HG02973 (cell line): ENCODE measurements at regions not wholly inside any gene's neighbourhood (a gene's known extent, or its start where the extent isn't known, plus 50 kb on each side); places are given as distances from the start of the nearest gene placed in this dataset.

ENCODE experiments used
- ATAC-seq: cut with Tn5 transposase; IDR thresholded peaks from one replicate; pipeline ENCODE4 v1.9.1; 2021; ENCODE audit warnings: moderate library complexity; ENCODE audit not compliant: unreplicated experiment

DNA sequence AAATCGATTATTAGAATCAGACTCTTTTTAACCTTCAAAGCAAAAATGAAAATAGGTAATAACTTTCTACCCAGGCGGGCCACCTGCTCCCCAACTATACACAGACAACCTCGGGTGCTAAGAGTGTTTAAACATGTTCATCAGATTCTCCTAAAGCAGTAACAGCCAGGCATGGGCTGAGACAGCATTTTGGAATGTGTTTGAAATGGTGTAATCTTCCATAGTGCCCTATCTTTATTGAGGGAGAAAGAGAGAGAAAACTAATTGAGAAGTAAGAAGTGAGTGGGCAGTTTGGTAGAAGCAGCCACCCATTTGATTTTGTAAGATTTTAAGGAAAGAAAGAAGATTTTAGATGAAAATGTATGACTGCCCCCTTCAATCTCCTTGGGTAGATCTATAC lies 196.1 kb upstream of the CTAGE1 start:
- ATAC-seq = no peak

DNA sequence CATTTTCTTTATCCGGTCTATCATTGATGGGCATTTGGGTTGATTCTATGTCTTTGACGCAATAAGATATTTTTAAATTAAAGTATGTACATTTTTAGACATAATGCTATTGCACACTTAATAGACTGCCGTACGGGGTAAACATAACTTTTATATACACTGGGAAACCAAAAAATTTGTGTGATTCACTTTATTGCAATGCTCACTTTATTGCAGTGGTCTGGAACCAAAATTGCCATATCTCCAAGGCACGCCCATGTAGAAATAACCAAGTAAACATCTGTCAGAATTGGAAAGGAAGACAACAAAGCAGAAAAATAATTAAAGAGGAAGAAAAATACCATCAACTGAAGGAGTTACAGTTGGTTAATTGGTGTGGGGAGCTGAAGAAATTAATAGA lies 205.8 kb upstream of the CTAGE1 start:
- ATAC-seq = no peak

DNA sequence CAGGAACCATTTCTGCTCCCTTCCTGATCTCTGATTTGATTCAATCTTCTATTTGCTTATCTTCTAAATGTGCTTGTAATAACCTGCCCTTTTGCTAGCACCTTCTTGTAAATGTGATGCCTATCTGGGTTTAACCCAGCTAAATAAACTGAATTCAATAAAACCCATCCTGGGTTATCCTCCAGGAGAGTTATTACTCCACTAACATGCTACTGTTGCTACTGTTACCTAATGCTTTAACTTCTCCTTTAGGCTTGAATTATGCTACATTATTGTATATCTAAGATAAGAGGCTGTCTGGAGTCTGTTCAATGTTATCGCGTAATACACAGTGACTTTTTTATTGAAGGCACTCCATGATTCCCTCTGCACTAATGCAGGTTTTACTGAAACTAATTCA lies 206.5 kb upstream of the CTAGE1 start:
- no peak for ATAC-seq

DNA sequence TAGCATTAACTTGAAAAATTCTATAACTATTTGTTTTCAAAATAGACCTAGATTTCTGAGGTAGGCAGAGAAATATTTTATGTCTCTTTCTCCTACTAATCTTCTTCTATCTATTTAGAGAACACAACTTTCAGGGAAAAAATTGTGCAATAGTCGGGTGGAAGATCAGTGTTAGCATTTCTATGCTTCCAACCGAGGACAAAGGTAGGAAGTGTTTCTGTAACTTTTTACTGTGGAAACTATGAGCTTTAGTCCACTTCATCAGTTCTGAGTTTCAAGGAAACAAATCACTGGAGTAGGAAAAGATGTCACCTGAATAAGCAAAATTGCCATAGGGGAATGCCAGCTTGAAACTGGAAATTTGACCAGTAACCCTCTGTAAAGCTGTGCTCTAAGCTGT lies 207.7 kb upstream of the CTAGE1 start:
- no peak for ATAC-seq

DNA sequence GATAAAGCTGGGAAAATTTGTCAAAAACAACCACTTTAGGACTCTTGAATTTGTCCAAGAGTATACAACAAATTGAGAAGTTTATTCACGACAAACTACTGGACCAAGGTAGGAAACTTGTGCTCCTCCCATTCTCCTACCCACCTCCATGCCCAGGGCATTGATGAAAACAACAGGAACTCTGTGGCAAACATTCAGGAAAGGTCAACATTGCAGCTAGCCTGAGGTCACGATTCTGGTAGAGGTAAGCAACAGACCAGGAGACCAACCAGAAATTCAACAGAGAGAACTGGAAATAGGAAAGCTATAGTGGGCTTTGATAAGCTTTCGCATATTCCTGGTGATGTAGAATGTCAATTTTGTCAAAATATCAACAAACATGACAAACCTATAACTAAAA lies 209.1 kb upstream of the CTAGE1 start:
- ATAC-seq = no peak

DNA sequence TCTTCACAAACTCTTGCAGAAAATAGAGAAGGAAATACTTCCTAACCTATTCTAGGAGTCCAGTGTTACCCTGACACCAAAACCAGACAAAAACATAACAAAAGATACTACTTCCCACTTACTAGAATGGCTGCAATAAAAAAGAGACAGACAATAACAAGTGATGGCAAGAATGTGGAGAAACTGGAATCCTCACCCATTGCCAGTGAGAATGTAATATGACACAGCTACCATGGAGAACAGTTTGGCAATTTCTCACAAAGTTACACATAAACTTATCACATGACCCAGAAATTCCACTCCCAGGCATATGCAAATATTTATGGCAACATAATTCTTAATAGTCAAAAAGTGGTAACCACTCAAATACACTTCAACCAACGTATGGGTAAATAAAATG lies 209.8 kb upstream of the CTAGE1 start:
- no peak for ATAC-seq

DNA sequence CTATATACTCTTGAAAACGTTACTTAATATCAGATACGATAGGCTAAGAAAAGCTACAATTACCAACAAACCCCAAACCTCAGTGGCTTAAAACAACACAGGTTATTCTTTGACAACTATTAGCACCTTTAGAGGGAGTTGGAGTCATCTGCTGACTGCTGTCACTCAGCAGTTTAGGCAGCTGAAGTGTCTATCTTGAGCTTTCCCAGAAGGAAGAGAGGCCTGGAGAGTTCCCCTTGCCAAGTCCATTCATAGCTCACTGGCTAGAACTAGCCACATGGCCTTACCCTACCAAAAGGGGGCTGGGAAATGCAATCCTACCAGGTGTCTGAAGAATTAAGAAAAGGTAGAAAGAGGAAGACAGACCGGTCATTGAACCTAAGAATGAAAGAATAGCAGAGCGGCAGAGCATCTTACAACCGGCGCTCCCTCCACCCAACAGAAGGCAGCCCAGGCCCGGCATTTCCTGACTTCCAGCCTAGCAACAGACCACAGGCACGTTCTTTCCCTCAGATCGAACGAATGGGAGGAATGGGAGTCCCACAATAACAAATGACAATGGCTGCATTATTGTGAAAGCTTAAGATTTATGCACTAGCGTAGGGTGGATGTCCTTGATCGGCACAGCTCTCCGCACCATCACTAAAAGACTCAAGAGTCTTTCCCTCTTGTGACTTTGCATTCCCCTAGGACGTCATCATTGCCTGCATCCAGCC lies 211.2 kb upstream of the CTAGE1 start:
- ATAC-seq = no peak

DNA sequence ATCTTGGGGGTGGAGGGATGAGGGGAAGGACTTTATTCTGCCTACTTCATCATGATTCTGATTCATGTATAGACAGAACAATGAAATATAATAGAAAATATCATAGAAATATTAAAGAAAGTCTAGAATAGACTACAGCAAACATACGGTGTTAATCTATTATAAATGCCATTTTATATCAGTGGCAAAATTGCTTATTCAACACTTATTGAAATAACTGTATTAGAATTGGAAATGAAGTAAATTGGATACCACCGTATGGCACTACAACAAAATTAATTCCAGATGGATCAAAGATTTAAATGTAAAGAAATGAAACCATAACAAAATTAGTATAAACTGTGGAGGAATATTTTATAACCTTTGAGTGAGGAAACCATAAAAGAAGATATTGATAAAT lies 213.3 kb upstream of the CTAGE1 start:
- ATAC-seq = no peak

DNA sequence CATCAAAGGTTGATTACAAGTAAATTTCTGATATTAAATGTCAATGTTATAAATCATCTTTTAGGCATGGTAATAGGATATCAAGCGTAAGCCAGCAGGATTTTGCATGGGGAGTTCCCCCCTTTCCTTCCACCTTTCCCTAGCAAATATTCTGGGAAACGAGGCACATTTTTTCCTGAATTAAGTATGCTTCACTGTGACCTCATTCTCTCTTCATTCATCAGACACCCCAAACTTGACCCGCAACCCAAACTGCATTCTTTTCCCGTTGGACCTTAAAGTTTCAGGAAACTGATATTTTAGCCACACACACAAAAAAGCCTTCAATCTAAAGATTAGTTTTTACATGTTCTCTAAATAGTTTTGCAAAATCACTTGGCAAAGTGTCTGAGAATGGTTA lies 214.5 kb upstream of the CTAGE1 start:
- ATAC-seq = no peak

DNA sequence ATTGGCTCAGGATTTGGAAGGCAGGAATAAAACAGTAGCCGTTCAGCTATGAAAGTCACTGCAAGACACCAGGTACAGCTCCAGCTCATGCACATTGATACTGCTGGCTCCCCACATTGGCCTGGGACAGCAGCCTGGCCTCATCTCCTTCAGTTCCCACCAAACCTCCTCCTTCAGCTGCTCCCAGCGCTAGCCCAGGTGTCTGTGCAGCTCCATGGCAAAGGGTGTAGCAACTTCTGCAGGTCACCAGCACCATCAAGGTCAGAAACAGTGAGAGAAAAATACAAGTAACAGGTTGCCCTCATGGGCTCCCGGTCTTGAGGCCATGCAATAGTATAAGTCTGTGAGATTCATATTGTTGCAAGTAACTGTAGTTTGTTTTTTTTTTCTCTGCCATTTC lies 216.7 kb upstream of the CTAGE1 start:
- ATAC-seq = no peak

DNA sequence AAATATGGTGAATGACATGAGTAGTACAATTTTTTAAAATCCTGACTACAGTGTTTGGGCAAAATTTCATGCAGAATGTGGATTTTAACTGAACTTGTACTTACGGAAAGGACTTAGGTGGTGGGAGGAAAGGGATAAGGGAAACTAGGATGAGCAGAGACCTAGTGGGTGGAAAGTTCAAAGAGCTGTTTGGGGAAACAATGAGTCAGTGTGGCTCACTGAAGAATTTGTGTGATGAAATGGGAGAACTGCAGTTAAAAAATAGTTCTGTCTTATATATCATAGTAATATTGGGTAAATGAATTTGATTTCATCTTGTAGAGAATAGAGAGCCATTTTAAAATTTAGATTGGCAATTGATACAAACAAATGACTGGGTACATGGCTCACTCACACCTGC lies 220.1 kb upstream of the CTAGE1 start:
- ATAC-seq = no peak

DNA sequence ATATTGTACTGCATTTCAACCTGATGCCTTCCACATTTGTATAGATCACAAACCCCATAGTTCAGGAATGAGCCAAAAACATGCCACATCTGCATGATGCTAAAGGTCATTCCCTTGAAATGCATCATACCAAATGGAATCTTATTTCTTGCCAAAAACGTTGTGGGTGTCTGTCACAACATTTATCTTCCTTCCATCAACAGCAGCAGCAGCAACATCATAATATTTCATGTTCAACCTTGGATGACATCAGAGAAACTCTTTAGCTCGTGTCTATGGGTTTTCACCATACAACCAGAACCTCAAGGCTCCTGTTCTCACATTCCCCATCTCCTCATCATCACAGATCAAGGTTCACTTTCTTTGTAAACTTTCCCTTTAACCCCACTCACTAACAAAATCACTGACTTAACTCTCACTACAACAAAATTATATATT lies 221.3 kb upstream of the CTAGE1 start:
- ATAC-seq = no peak

DNA sequence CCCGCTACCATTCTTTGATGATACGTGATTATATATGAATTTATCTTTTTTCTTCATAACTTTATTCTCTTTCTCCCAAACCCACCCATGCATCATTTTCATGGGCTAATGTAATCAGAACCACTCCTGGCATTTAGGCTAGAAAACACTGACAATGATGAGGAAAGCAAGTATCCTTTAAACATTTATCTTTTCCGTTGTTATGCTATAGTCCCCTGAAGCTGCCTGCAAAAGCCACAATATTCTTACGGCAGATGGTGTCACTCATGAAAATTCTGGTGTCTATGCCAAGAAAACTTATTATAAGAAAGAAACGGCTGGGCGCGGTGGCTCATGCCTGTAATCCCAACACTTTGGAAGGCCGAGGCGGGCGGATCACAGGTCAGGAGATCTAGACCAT lies 221.8 kb upstream of the CTAGE1 start:
- no peak for ATAC-seq

DNA sequence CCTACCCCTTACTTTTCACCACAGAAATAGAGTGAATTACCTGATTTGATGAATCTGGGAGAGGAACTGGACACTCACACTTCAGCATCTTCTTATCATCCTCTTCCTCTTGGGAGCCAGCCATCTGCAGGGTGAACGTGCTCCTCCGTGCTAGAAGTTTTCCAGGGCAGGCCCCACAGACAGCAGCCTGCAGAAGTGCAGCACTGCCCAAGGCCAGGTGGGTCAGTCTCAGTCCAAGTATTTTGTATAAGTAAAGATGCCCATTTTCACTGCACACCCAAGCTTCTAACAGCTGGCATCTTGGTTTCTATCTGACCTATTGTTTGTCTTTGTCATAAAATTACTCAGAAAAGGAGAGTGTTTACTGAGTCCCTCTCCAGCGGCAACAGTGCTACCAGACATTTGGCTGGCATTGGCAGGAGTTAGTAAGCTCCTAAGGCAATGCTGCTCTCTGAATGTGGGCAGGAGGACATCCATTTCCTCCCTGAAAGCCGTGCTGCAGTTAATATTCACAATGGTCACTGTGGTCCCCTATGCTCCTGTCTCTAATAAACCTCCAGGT lies 222.6 kb upstream of the CTAGE1 start:
- ATAC-seq = no peak

DNA sequence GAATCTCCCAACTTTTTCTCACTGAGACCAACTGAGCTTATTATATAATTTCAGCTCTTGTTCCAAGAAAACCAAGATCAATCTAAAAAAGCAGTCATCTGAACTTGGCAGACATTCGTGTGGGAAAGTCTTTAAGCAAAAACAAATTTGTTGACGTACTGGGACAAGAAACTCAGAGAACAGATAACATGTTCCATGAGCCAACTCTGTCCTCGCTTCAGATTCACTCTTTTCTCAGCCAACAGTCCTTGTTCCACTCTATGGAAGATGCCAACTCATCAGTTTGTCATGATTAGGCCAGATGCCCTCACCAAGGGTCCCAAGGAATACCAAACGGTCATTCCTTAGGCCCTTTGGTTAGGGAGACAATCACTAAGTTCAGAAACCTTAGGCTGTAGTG lies 224.2 kb upstream of the CTAGE1 start:
- ATAC-seq = no peak

DNA sequence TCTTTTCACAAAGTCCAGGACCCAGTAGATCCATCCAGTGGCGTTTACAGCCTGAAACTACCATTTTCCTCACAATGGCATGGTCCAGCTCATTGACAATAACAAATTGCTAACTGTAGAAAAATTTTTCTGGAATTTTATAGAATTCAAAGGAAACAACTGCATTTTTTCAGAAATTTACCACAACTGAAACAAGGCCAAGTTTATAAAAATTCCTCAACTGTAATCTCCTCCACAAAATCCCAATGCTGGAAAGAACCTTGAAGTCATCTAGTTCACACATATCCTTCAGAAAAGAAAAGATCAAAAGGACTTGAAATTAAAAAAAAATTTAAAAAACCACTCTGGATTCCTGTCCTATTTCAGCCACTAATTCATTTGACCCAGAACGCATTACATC lies 226.0 kb upstream of the CTAGE1 start:
- ATAC-seq = no peak

DNA sequence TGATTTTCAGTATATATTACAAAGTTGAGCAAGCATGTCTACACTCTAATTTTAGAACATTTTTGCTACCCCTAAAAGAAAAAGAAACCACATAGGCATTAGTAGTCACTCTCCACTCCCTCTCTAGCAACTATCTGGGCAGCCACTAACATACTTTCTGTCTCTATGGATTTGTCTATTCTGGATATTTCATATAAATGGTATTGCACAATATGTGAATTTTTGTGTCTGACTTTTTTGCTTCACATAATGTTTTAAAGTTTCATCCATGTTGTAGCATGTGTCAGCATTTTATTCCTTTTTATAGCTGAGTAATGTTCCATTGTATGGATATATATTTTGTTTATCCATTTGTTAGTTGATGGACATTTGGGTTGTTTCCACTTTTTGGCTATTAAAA lies 232.5 kb upstream of the CTAGE1 start:
- ATAC-seq = no peak

DNA sequence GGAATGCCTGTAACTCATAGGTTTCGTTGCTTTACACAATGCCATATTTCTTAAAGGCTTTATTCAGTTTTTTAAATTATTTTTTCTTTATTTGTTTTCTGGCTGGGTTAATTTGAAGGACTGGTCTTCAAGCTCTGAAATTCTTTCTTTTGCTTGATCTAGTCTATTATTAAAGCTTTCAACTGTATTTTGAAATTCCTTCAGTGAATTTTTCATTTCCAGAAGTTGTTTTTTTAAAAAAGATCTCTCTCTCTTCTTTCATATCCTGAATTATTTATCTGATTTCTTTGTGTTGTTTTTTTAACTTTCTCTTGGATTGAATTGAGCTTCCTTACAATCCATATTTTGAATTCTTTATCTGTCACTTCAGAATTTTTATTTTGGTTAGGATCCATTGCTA lies 239.9 kb upstream of the CTAGE1 start:
- no peak for ATAC-seq

DNA sequence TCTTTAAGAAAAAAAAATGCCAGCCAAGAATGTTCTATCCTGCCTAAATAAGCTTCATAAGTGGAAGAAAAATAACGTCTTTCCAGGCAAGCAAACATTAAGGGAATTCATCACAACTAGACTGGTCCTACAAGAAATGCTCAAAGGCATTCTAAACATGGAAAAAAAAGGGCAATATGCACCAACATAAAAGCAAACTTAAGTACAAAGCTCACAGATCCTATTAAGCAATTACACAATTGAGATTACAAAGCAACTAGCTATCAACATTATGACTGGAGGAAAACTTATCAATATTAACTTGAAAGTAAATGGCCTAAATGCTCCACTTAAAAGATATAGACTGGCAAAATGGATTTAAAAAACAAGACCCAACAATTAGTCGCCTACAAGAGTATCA lies 240.6 kb upstream of the CTAGE1 start:
- ATAC-seq = no peak

DNA sequence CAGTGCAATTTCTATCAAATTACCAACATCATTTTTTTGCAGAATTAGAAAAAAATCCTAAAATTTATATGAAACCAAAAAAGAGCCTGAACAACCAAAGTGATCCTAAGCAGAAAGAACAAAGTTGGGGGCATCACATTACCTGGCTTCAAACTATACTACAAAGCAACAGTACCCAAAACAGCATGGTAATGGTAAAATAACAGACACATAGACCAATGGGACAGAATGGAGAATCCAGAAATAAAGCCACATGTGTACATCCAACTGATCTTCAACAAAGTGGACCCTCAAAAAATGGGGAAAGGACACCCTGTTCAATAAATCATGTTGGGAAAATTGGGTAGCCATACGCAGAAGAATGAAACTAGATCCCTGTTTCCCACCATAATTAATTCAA lies 245.7 kb upstream of the CTAGE1 start:
- no peak for ATAC-seq

DNA sequence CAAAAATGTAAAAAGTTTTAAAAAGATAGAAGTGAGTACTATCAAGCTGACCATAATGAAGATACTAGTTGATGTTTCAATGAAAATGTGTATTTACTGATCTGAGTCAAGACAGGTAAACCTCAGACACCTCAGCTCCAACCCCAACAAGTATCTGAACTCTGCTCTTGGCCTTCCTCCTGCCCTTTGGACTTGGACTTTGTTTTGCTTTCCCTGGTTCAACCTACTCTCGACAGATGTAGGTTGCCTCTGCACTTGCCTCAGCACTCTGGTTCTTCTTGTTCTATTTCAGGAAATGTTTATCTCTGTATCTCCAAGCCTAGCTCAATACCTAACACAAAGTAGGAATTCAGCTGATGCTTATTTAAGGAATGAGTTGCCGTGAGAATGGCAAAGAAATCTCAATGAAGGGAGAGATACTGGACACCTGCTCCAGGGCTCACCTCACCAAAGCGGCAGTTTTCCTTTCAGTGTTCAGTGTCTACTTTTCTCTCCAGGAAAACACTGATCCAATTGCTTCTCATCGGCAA lies 248.8 kb upstream of the CTAGE1 start:
- no peak for ATAC-seq

DNA sequence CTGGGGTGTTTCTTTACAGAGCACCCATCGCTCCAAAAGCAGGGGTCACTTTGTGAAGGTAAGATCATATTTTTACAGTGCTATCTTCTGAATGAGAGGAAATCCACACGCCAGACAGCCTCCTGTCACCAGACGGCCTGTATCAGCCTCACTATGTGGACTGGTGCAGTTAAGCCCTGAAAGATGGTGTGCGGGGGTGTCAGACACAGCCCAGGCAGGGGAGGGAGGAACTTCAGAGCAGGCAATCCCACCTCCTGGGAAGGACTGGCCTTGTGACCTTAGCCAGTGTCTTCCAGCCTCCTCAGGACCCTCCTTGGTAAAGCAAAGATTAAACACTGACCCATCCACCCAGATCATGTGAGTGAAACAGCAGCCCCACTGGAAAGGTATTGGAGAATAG lies 249.4 kb upstream of the CTAGE1 start:
- ATAC-seq = no peak
